ENCODE measurements at regions not wholly inside any gene's neighbourhood (a gene's known extent, or its start where the extent isn't known, plus 50 kb on each side); places are given as distances from the start of the nearest gene placed in this dataset.

- no peak overlapping the region for H3K27ac ChIP-seq (ENCODE audit: low read depth, low read length)
- no peaks in the 10 kb centered on the region for H3K79me2 ChIP-seq (ENCODE audit: control insufficient read depth, insufficient read depth, low read length, poor library complexity)
- H2BK12ac ChIP-seq (ENCODE audit: low read length): no peak overlapping the region
- H3K9ac ChIP-seq (ENCODE audit: low read length): no peak overlapping the region
- H3K4me2 ChIP-seq (ENCODE audit: low read length): no peak overlapping the region
- H3K36me3 ChIP-seq (ENCODE audit: control insufficient read depth in 1 of 2, insufficient read depth in 2 of 2, low read length in 2 of 2): no peaks in the 10 kb centered on the region
- no peak overlapping the region for H3K4ac ChIP-seq (ENCODE audit: low read depth, low read length)
- no peak overlapping the region for H4K8ac ChIP-seq (ENCODE audit: low read depth, low read length)
- H3K23ac ChIP-seq (ENCODE audit: low read length): no peak overlapping the region
- no peak overlapping the region for H2AK5ac ChIP-seq (ENCODE audit: low read length)
- H3K18ac ChIP-seq (ENCODE audit: low read length): no peak overlapping the region
- H4K91ac ChIP-seq (ENCODE audit: low read depth, low read length): no peak overlapping the region
- no peaks in the 10 kb centered on the region for H3K79me1 ChIP-seq (ENCODE audit: low read length)
- H3K9me3 ChIP-seq (ENCODE audit: insufficient read depth, low read depth, low read length): no peaks in the 10 kb centered on the region
- no peaks in the 10 kb centered on the region for H3K27me3 ChIP-seq (ENCODE audit: insufficient read depth, low read length)
- no peak overlapping the region for H4K12ac ChIP-seq (ENCODE audit: low read depth, low read length)
- H3K4me1 ChIP-seq (ENCODE audit: control insufficient read depth in 1 of 2, insufficient read depth in 2 of 2, low read length in 2 of 2): no peaks in the 10 kb centered on the region
- H3K4me3 ChIP-seq (ENCODE audit: low read depth, low read length): no peak overlapping the region
- no peak overlapping the region for H2BK120ac ChIP-seq (ENCODE audit: insufficient read depth, low read length, poor library complexity)
- H2BK5ac ChIP-seq (ENCODE audit: low read depth, low read length, poor library complexity): no peak overlapping the region
- H2AFZ ChIP-seq (ENCODE audit: insufficient read depth, low read length, poor library complexity): no peak overlapping the region
- whole genome bisulfite sequencing (ENCODE audit: extremely low coverage, insufficient coverage, insufficient read length): no CpG with 5 or more reads among the region's 3 CpGs
- no peak for DNase-seq
- no peak overlapping the region for H3K14ac ChIP-seq (ENCODE audit: low read length)
Observed at GRCh38 chr2:186422226-186422625, 63.8 kb upstream of the ZC3H15 start.

GRCh38 chr2:186423481-186423880, 62.6 kb upstream of the ZC3H15 start:
- H3K4me3 ChIP-seq (ENCODE audit: low read depth, low read length): no peak overlapping the region
- no peak overlapping the region for H2AK5ac ChIP-seq (ENCODE audit: low read length)
- no peaks in the 10 kb centered on the region for H3K9me3 ChIP-seq (ENCODE audit: insufficient read depth, low read depth, low read length)
- no peak overlapping the region for H3K23ac ChIP-seq (ENCODE audit: low read length)
- H3K36me3 ChIP-seq (ENCODE audit: control insufficient read depth in 1 of 2, insufficient read depth in 2 of 2, low read length in 2 of 2): no peaks in the 10 kb centered on the region
- H3K79me2 ChIP-seq (ENCODE audit: control insufficient read depth, insufficient read depth, low read length, poor library complexity): no peaks in the 10 kb centered on the region
- no peak for DNase-seq
- H3K4ac ChIP-seq (ENCODE audit: low read depth, low read length): no peak overlapping the region
- no peak overlapping the region for H4K12ac ChIP-seq (ENCODE audit: low read depth, low read length)
- no peak overlapping the region for H2BK120ac ChIP-seq (ENCODE audit: insufficient read depth, low read length, poor library complexity)
- no peak overlapping the region for H2AFZ ChIP-seq (ENCODE audit: insufficient read depth, low read length, poor library complexity)
- no peak overlapping the region for H2BK5ac ChIP-seq (ENCODE audit: low read depth, low read length, poor library complexity)
- H3K14ac ChIP-seq (ENCODE audit: low read length): no peak overlapping the region
- WGBS (ENCODE audit: extremely low coverage, insufficient coverage, insufficient read length): no CpG with 5 or more reads among the region's 2 CpGs
- H2BK12ac ChIP-seq (ENCODE audit: low read length): no peak overlapping the region
- H3K9ac ChIP-seq (ENCODE audit: low read length): no peak overlapping the region
- H4K91ac ChIP-seq (ENCODE audit: low read depth, low read length): no peak overlapping the region
- no peaks in the 10 kb centered on the region for H3K79me1 ChIP-seq (ENCODE audit: low read length)
- H3K27ac ChIP-seq (ENCODE audit: low read depth, low read length): no peak overlapping the region
- H3K18ac ChIP-seq (ENCODE audit: low read length): no peak overlapping the region
- H4K8ac ChIP-seq (ENCODE audit: low read depth, low read length): no peak overlapping the region
- no peaks in the 10 kb centered on the region for H3K27me3 ChIP-seq (ENCODE audit: insufficient read depth, low read length)
- H3K4me1 ChIP-seq (ENCODE audit: control insufficient read depth in 1 of 2, insufficient read depth in 2 of 2, low read length in 2 of 2): no peaks in the 10 kb centered on the region
- no peak overlapping the region for H3K4me2 ChIP-seq (ENCODE audit: low read length)

GRCh38 chr2:186424265-186424664, 61.8 kb upstream of the ZC3H15 start:
- H3K79me1 ChIP-seq (ENCODE audit: low read length): no peaks in the 10 kb centered on the region
- no peaks in the 10 kb centered on the region for H3K27me3 ChIP-seq (ENCODE audit: insufficient read depth, low read length)

GRCh38 chr2:186425576-186425975, 60.5 kb upstream of the ZC3H15 start:
- Histone ChIP-seq H2BK12ac (ENCODE audit: low read length) (no peak overlapping the region), H3K14ac (ENCODE audit: low read length) (no peak overlapping the region), H3K9me3 (ENCODE audit: insufficient read depth, low read depth, low read length) (no peaks in the 10 kb centered on the region), H4K91ac (ENCODE audit: low read depth, low read length) (no peak overlapping the region), H3K23ac (ENCODE audit: low read length) (no peak overlapping the region), H3K79me1 (ENCODE audit: low read length) (no peaks in the 10 kb centered on the region), H2AK5ac (ENCODE audit: low read length) (no peak overlapping the region), H3K27ac (ENCODE audit: low read depth, low read length) (no peak overlapping the region), H4K12ac (ENCODE audit: low read depth, low read length) (no peak overlapping the region), H2BK5ac (ENCODE audit: low read depth, low read length, poor library complexity) (no peak overlapping the region), H3K9ac (ENCODE audit: low read length) (no peak overlapping the region), H4K8ac (ENCODE audit: low read depth, low read length) (no peak overlapping the region), H3K4me3 (ENCODE audit: low read depth, low read length) (no peak overlapping the region), H2BK120ac (ENCODE audit: insufficient read depth, low read length, poor library complexity) (no peak overlapping the region), H3K18ac (ENCODE audit: low read length) (no peak overlapping the region), H2AFZ (ENCODE audit: insufficient read depth, low read length, poor library complexity) (no peak overlapping the region), H3K79me2 (ENCODE audit: control insufficient read depth, insufficient read depth, low read length, poor library complexity) (no peaks in the 10 kb centered on the region), H3K27me3 (ENCODE audit: insufficient read depth, low read length) (no peaks in the 10 kb centered on the region), H3K4ac (ENCODE audit: low read depth, low read length) (no peak overlapping the region), H3K4me1 (ENCODE audit: control insufficient read depth in 1 of 2, insufficient read depth in 2 of 2, low read length in 2 of 2) (no peaks in the 10 kb centered on the region), H3K4me2 (ENCODE audit: low read length) (no peak overlapping the region), H3K36me3 (ENCODE audit: control insufficient read depth in 1 of 2, insufficient read depth in 2 of 2, low read length in 2 of 2) (no peaks in the 10 kb centered on the region)
- DNase-seq: no peak
- no CpG with 5 or more reads among the region's 1 CpG for WGBS (ENCODE audit: extremely low coverage, insufficient coverage, insufficient read length)

More at GRCh38 chr2:186424265-186424664, 61.8 kb upstream of the ZC3H15 start:
- Histone ChIP-seq H4K8ac (ENCODE audit: low read depth, low read length) (no peak overlapping the region), H2AK5ac (ENCODE audit: low read length) (no peak overlapping the region), H3K27ac (ENCODE audit: low read depth, low read length) (no peak overlapping the region), H2BK5ac (ENCODE audit: low read depth, low read length, poor library complexity) (no peak overlapping the region), H2BK120ac (ENCODE audit: insufficient read depth, low read length, poor library complexity) (no peak overlapping the region), H3K18ac (ENCODE audit: low read length) (no peak overlapping the region), H3K4ac (ENCODE audit: low read depth, low read length) (no peak overlapping the region), H2AFZ (ENCODE audit: insufficient read depth, low read length, poor library complexity) (no peak overlapping the region), H3K14ac (ENCODE audit: low read length) (no peak overlapping the region), H3K9ac (ENCODE audit: low read length) (no peak overlapping the region), H3K4me2 (ENCODE audit: low read length) (no peak overlapping the region), H4K12ac (ENCODE audit: low read depth, low read length) (no peak overlapping the region), H3K79me2 (ENCODE audit: control insufficient read depth, insufficient read depth, low read length, poor library complexity) (no peaks in the 10 kb centered on the region), H3K4me1 (ENCODE audit: control insufficient read depth in 1 of 2, insufficient read depth in 2 of 2, low read length in 2 of 2) (no peaks in the 10 kb centered on the region), H3K9me3 (ENCODE audit: insufficient read depth, low read depth, low read length) (no peaks in the 10 kb centered on the region), H3K36me3 (ENCODE audit: control insufficient read depth in 1 of 2, insufficient read depth in 2 of 2, low read length in 2 of 2) (no peaks in the 10 kb centered on the region), H3K4me3 (ENCODE audit: low read depth, low read length) (no peak overlapping the region), H4K91ac (ENCODE audit: low read depth, low read length) (no peak overlapping the region), H2BK12ac (ENCODE audit: low read length) (no peak overlapping the region), H3K23ac (ENCODE audit: low read length) (no peak overlapping the region)
- no peak for DNase-seq
- no CpG with 5 or more reads among the region's 2 CpGs for WGBS (ENCODE audit: extremely low coverage, insufficient coverage, insufficient read length)
